NCI-H2196 treated with DMSO at 0.1 percent for 48 hours (cell line): ENCODE measurements at regions not wholly inside any gene's neighbourhood (a gene's known extent, or its start where the extent isn't known, plus 50 kb on each side); places are given as distances from the start of the nearest gene placed in this dataset.

Experiments used
- DNase-seq: peaks from one replicate; lab custom pipeline; 2025; ENCODE audit not compliant: unreplicated experiment; lab: John Stamatoyannopoulos, UW

GRCh38 chr13:107222597-107222996, 654.7 kb upstream of the ARGLU1 start:
- DNase-seq, result no peak

- DNase-seq, result no peak
Observed at GRCh38 chr13:107220245-107220644, 652.3 kb upstream of the ARGLU1 start.

GRCh38 chr13:107217251-107217650, 649.3 kb upstream of the ARGLU1 start:
- DNase-seq, result peak; percentile 61

GRCh38 chr13:107216046-107216755, 648.3 kb upstream of the ARGLU1 start:
- no peak for DNase-seq

- peak; percentile 68 for DNase-seq
Observed at GRCh38 chr13:107211073-107211472, 643.1 kb upstream of the ARGLU1 start.

GRCh38 chr13:107210723-107211030, 642.7 kb upstream of the ARGLU1 start:
- peak; percentile 80 for DNase-seq

GRCh38 chr13:107209824-107210722, 642.1 kb upstream of the ARGLU1 start:
- DNase-seq, result peak; percentile 80

- no peak for DNase-seq
Observed at GRCh38 chr13:107208889-107209288, 641.0 kb upstream of the ARGLU1 start.

- DNase-seq, result peak; percentile 14
Observed at GRCh38 chr13:107205318-107206104, 637.6 kb upstream of the ARGLU1 start.

- DNase-seq, result no peak
Observed at GRCh38 chr13:107203146-107203847, 635.4 kb upstream of the ARGLU1 start.

GRCh38 chr13:107202371-107203023, 634.6 kb upstream of the ARGLU1 start:
- no peak for DNase-seq

GRCh38 chr13:107200491-107200890, 632.6 kb upstream of the ARGLU1 start:
- no peak for DNase-seq

GRCh38 chr13:107192289-107192688, 624.4 kb upstream of the ARGLU1 start:
- DNase-seq, result peak; percentile 28

GRCh38 chr13:107190065-107190464, 622.1 kb upstream of the ARGLU1 start:
- no peak for DNase-seq

- no peak for DNase-seq
Observed at GRCh38 chr13:107185889-107186288, 618.0 kb upstream of the ARGLU1 start.

GRCh38 chr13:107170270-107170931, 602.5 kb upstream of the ARGLU1 start:
- no peak for DNase-seq

GRCh38 chr13:107157271-107157670, 589.3 kb upstream of the ARGLU1 start:
- no peak for DNase-seq

GRCh38 chr13:107144432-107144831, 576.5 kb upstream of the ARGLU1 start:
- DNase-seq, result no peak

- no peak for DNase-seq
Observed at GRCh38 chr13:107141767-107142166, 573.8 kb upstream of the ARGLU1 start.

GRCh38 chr13:107139006-107139405, 571.1 kb upstream of the ARGLU1 start:
- no peak for DNase-seq
